ENCODE measurements at regions not wholly inside any gene's neighbourhood (a gene's known extent, or its start where the extent isn't known, plus 50 kb on each side); places are given as distances from the start of the nearest gene placed in this dataset.

GRCh38 chr3:66597308-66597863, 96.6 kb upstream of the LRIG1 start:
- no peak overlapping the region for H2BK12ac ChIP-seq (ENCODE audit: low read depth, low read length)
- H3K4me2 ChIP-seq (ENCODE audit: insufficient read depth in 1 of 2, low read depth in 2 of 2, low read length in 2 of 2), result no peak overlapping the region
- H2BK120ac ChIP-seq (replicated peaks; ENCODE audit: low read depth, low read length), result no peak overlapping the region
- H3K9me3 ChIP-seq (ENCODE audit: insufficient read depth in 2 of 2, low read depth in 1 of 2, low read length in 1 of 2), result no peaks in the 10 kb centered on the region
- no peaks in the 10 kb centered on the region for H3K79me1 ChIP-seq (ENCODE audit: low read depth, low read length)
- H3K27me3 ChIP-seq (replicated peaks in 1 of 4; ENCODE audit: control insufficient read depth in 3 of 4, extremely low read depth in 1 of 4, insufficient read depth in 3 of 4, low read length in 3 of 4), result no peaks in the 10 kb centered on the region; a peak in 1 of 7 replicates
- FAIRE-seq, result peak; percentile 45
- H2BK20ac ChIP-seq (ENCODE audit: low read length), result no peak overlapping the region
- H3K56ac ChIP-seq (replicated peaks; ENCODE audit: insufficient read length, low read depth, low read length), result no peak overlapping the region
- whole genome bisulfite sequencing, 2 experiments (ENCODE audit: extremely low coverage in 1 of 2, insufficient coverage in 1 of 2, insufficient read length in 1 of 2, insufficient replicate concordance in 2 of 2, low coverage in 1 of 2, low lambda C conversion rate in 2 of 2, missing lambda C conversion rate in 1 of 2), result 90% methylated on average over 5 of the region's 5 CpGs; no CpG with 5 or more reads in 1 of the 2 experiments
- POLR2A ChIA-PET (ENCODE audit: partially characterized antibody), result no interaction called here
- H3K4ac ChIP-seq (replicated peaks; ENCODE audit: insufficient read length, low read depth, low read length), result no peak overlapping the region
- TF ChIP-seq SRF (IDR thresholded peaks at IDR 0.05; ENCODE audit: low read depth, low read length) (no peak), ATF3 (IDR thresholded peaks at IDR 0.05; ENCODE audit: insufficient read depth, low read depth, low read length) (no peak), CHD2 (IDR thresholded peaks at IDR 0.05; ENCODE audit: low read length) (no peak)
- no peak for DNase-seq (ENCODE audit: low read depth in 1 of 2, low spot score in 2 of 2)
- no peak overlapping the region for H2AK5ac ChIP-seq (ENCODE audit: low read depth, low read length)
- CTCF ChIA-PET (ENCODE audit: partially characterized antibody), result interaction anchor here (0.7 to 0.8 kb wide), 2 partner anchors 179 to 224 kb away, joined by 3 to 4 read pairs; no protein-coding TSS in a partner anchor
- H2AFZ ChIP-seq (ENCODE audit: low read length), result no peak overlapping the region
- no peaks in the 10 kb centered on the region for H3K36me3 ChIP-seq (ENCODE audit: control insufficient read depth in 2 of 4, insufficient read depth in 4 of 4, low read length in 3 of 4)
- no peaks in the 10 kb centered on the region for H4K20me1 ChIP-seq (replicated peaks in 1 of 2; ENCODE audit: control insufficient read depth in 1 of 2, insufficient read depth in 2 of 2, low read length in 2 of 2)
- no peak overlapping the region for H3K4me3 ChIP-seq (ENCODE audit: extremely low read depth in 1 of 4, insufficient read depth in 2 of 4, low read depth in 3 of 4, low read length in 4 of 4)
- H3K27ac ChIP-seq (ENCODE audit: low read depth, low read length), result no peak overlapping the region
- no peak overlapping the region for H3K9ac ChIP-seq (replicated peaks in 1 of 4; ENCODE audit: extremely low read depth in 1 of 4, low read depth in 3 of 4, low read length in 3 of 4)
- no peak overlapping the region for H2BK5ac ChIP-seq (ENCODE audit: low read depth, low read length)
- H2BK15ac ChIP-seq (ENCODE audit: low read length), result no peak overlapping the region
- no peak overlapping the region for H4K91ac ChIP-seq (replicated peaks; ENCODE audit: insufficient read length, low read length)
- no peak overlapping the region for H4K8ac ChIP-seq (ENCODE audit: extremely low read depth, insufficient read depth, low read length)
- H3K18ac ChIP-seq (ENCODE audit: extremely low read depth, low read length), result no peak overlapping the region
- H3K23ac ChIP-seq (ENCODE audit: insufficient read length), result no peak overlapping the region
- H3K4me1 ChIP-seq (replicated peaks in 1 of 4; ENCODE audit: control insufficient read depth in 3 of 4, insufficient read depth in 4 of 4, low read length in 3 of 4), result peaks cover 0 to 12% (median 7%) of the 10 kb centered on the region in 4 experiments; a peak in 4 of 7 replicates
- no peak overlapping the region for H3K14ac ChIP-seq (ENCODE audit: insufficient read length)
- no peaks in the 10 kb centered on the region for H3K79me2 ChIP-seq (ENCODE audit: control insufficient read depth in 1 of 2, insufficient read depth in 2 of 2, low read length in 2 of 2)
- no peak overlapping the region for H4K5ac ChIP-seq (ENCODE audit: insufficient read length, low read depth, low read length)
- no peaks in the 10 kb centered on the region for H3K23me2 ChIP-seq (ENCODE audit: low read depth, low read length)

Measured in H1 (cell line).